HCT116 (cell line): ENCODE measurements at regions not wholly inside any gene's neighbourhood (a gene's known extent, or its start where the extent isn't known, plus 50 kb on each side); places are given as distances from the start of the nearest gene placed in this dataset.

Source experiments
- ATAC-seq: fragments of 200-7000 bp; cut with Tn5 transposase; 2 replicates; pipeline ENCODE4 v1.9.1; 2020; ENCODE audit warnings: mild to moderate bottlenecking, moderate library complexity
- BruUV-seq: library from RNA; stranded (reverse); fragments of 400-500 nt; replicated peaks from 2 replicates; lab custom pipeline; 2021; lab: Mats Ljungman, UMichigan
- CTCF ChIA-PET: fragments of 300-600 bp; sonication (Branson Sonifier 250); formaldehyde crosslinking; loops from one replicate; lab custom pipeline; 2021; ENCODE audit warnings: antibody characterized with exemption; lab: Charles Lee
- POLR2A ChIA-PET: fragments of 300-600, 350-600 bp; sonication (Branson Sonifier 250); formaldehyde crosslinking; loops from one replicate; lab custom pipeline; 2021; ENCODE audit warnings: antibody characterized with exemption; lab: Charles Lee
- RAD21 ChIA-PET, 2 experiments: fragments of 300-600 bp; sonication (Branson Sonifier 250); formaldehyde crosslinking; loops; one replicate each; lab custom pipeline; 2023; ENCODE audit warnings: low total read pairs in 2 of 2; ENCODE audit not compliant: uncharacterized antibody in 2 of 2, unreplicated experiment in 2 of 2, low non-redundant PET in 1 of 2; lab: Charles Lee
- DNase-seq: peaks from one replicate; pipeline ENCODE4 v3.0.0-alpha.2; 2010; ENCODE audit warnings: low read depth, low spot score
- H2AFZ ChIP-seq: fragments of 200-600 bp; shearing (Covaris generic), sonication (generic); 2 replicates; pipeline ENCODE4 v1.6.1; 2017; ENCODE audit warnings: low read depth, mixed run types, mixed read lengths, antibody characterized with exemption, low read length; ENCODE audit not compliant: poor library complexity, severe bottlenecking
- H3K27ac ChIP-seq: 2 replicates; pipeline ENCODE4 v1.5.1; 2012; ENCODE audit warnings: low read depth, low read length
- H3K27me3 ChIP-seq: fragments of 200-600 bp; sonication (generic); 2 replicates; pipeline ENCODE4 v1.6.1; 2016; ENCODE audit warnings: mixed run types, low read length, mixed read lengths; ENCODE audit not compliant: insufficient read depth
- H3K36me3 ChIP-seq, 2 experiments: fragments of 200-500 bp in 1 of 2; fragments of 200-600 bp in 1 of 2; sonication (Bioruptor generic) in 1 of 2; sonication (generic) in 1 of 2; 2 replicates each; pipeline versions ENCODE4 v1.5.1 to v1.6.1; 2014 to 2016; ENCODE audit warnings: low read length in 2 of 2, inconsistent platforms in 1 of 2, mixed read lengths in 1 of 2, mixed run types in 1 of 2; ENCODE audit not compliant: insufficient read depth in 2 of 2, control insufficient read depth in 1 of 2
- H3K4me1 ChIP-seq, 2 experiments: fragments of 200-600 bp in 1 of 2; sonication (generic) in 1 of 2; 2 replicates each; pipeline versions ENCODE4 v1.5.1 to v1.6.1; 2012 to 2017; ENCODE audit warnings: low read length in 2 of 2, inconsistent platforms in 1 of 2, mild to moderate bottlenecking in 1 of 2, mixed read lengths in 1 of 2, mixed run types in 1 of 2, moderate library complexity in 1 of 2; ENCODE audit not compliant: insufficient read depth in 2 of 2, control insufficient read depth in 1 of 2
- H3K4me2 ChIP-seq: fragments of 200-600 bp; sonication (generic); 2 replicates; pipeline ENCODE4 v1.6.1; 2017; ENCODE audit warnings: mixed run types, low read length, mixed read lengths
- H3K4me3 ChIP-seq, 2 experiments: fragments of 200-600 bp in 1 of 2; sonication (generic) in 1 of 2; replicated peaks in 1 of 2; 2 replicates each; pipeline ENCODE4 v1.5.1; 2011 to 2016; ENCODE audit warnings: low read length in 2 of 2, control low read depth in 1 of 2, low read depth in 1 of 2, mild to moderate bottlenecking in 1 of 2, mixed read lengths in 1 of 2, mixed run types in 1 of 2
- H3K79me2 ChIP-seq: fragments of 200-600 bp; sonication (generic); 2 replicates; pipeline ENCODE4 v1.6.1; 2017; ENCODE audit warnings: mild to moderate bottlenecking, mixed run types, low read length, moderate library complexity, mixed read lengths; ENCODE audit not compliant: insufficient read depth
- H3K9ac ChIP-seq: fragments of 200-600 bp; sonication (generic); 2 replicates; pipeline ENCODE4 v1.6.1; 2016; ENCODE audit warnings: low read length, mixed read lengths
- H3K9me2 ChIP-seq: fragments of 200-600 bp; sonication (generic), shearing (Covaris generic); 2 replicates; pipeline ENCODE4 v1.6.1; 2017; ENCODE audit warnings: mixed run types, mild to moderate bottlenecking, moderate library complexity; ENCODE audit not compliant: insufficient read depth
- H3K9me3 ChIP-seq, 2 experiments: fragments of 200-500 bp in 1 of 2; fragments of 200-600 bp in 1 of 2; sonication (Bioruptor generic) in 1 of 2; sonication (generic) in 1 of 2; 2 replicates each; pipeline ENCODE4 v1.6.1; 2014 to 2017; ENCODE audit warnings: low read length in 2 of 2, mixed read lengths in 2 of 2, inconsistent platforms in 1 of 2, low read depth in 1 of 2, mild to moderate bottlenecking in 1 of 2, mixed run types in 1 of 2, moderate library complexity in 1 of 2; ENCODE audit not compliant: control insufficient read depth in 1 of 2, insufficient read depth in 1 of 2
- H4K20me1 ChIP-seq: fragments of 200-600 bp; sonication (generic), shearing (Covaris generic); 2 replicates; pipeline ENCODE4 v1.6.1; 2017; ENCODE audit warnings: mixed run types, mild to moderate bottlenecking, moderate library complexity; ENCODE audit not compliant: insufficient read depth
- ATF3 ChIP-seq: IDR thresholded peaks from 2 replicates; pipeline ENCODE4 v1.6.1; 2012
- CEBPB ChIP-seq: IDR thresholded peaks from 2 replicates; pipeline ENCODE4 v1.6.1; 2012; ENCODE audit warnings: low read depth
- CTCF ChIP-seq, 3 experiments: fragments of 200-600 bp in 1 of 3; sonication (generic) in 1 of 3; IDR thresholded peaks in 2 of 3; conservative IDR thresholded peaks in 1 of 3; 2 replicates each; pipeline ENCODE4 v1.5.1; 2012 to 2017; ENCODE audit warnings: low read depth in 2 of 3, low read length in 2 of 3, antibody characterized with exemption in 1 of 3, borderline replicate concordance in 1 of 3, control low read depth in 1 of 3, mild to moderate bottlenecking in 1 of 3, mixed read lengths in 1 of 3, mixed run types in 1 of 3, moderate library complexity in 1 of 3; ENCODE audit not compliant: insufficient read depth in 1 of 3
- EGR1 ChIP-seq: IDR thresholded peaks from 2 replicates; pipeline ENCODE4 v1.6.1; 2012; ENCODE audit warnings: low read depth
- ELF1 ChIP-seq: IDR thresholded peaks from 2 replicates; pipeline ENCODE4 v1.6.1; 2012; ENCODE audit warnings: low read depth, borderline replicate concordance
- EZH2 ChIP-seq: fragments of 200-600 bp; sonication (generic); IDR thresholded peaks from 2 replicates; pipeline ENCODE4 v1.6.1; 2017; ENCODE audit warnings: antibody characterized with exemption, mixed run types
- EZH2phosphoT487 ChIP-seq: fragments of 200-600 bp; IDR thresholded peaks from 2 replicates; pipeline ENCODE4 v1.6.1; 2018; ENCODE audit warnings: antibody characterized with exemption, borderline replicate concordance
- FOSL1 ChIP-seq: IDR thresholded peaks from 2 replicates; pipeline ENCODE4 v1.6.1; 2012; ENCODE audit warnings: low read depth
- POLR2AphosphoS5 ChIP-seq: IDR thresholded peaks from 2 replicates; pipeline ENCODE4 v1.6.1; 2011; ENCODE audit warnings: mild to moderate bottlenecking, low read depth, low read length, moderate library complexity
- RAD21 ChIP-seq: IDR thresholded peaks from 2 replicates; pipeline ENCODE4 v1.6.1; 2012; ENCODE audit warnings: low read depth, mild to moderate bottlenecking
- REST ChIP-seq: IDR thresholded peaks from 2 replicates; pipeline ENCODE4 v1.6.1; 2012; ENCODE audit warnings: low read depth
- SIN3A ChIP-seq: IDR thresholded peaks from 2 replicates; pipeline ENCODE4 v1.6.1; 2012; ENCODE audit warnings: low read depth
- SP1 ChIP-seq: IDR thresholded peaks from 2 replicates; pipeline ENCODE4 v1.6.1; 2012; ENCODE audit warnings: low read depth
- SRF ChIP-seq: IDR thresholded peaks from 2 replicates; pipeline ENCODE4 v1.6.1; 2012; ENCODE audit warnings: low read depth
- TCF7L2 ChIP-seq: IDR thresholded peaks from 2 replicates; pipeline ENCODE4 v1.7.0; 2011; ENCODE audit warnings: borderline replicate concordance, inconsistent platforms; ENCODE audit not compliant: insufficient read depth, insufficient read length; ENCODE audit errors: extremely low read depth
- YY1 ChIP-seq: IDR thresholded peaks from 2 replicates; pipeline ENCODE4 v1.6.1; 2011; ENCODE audit warnings: low read length, low read depth, moderate library complexity, mild to moderate bottlenecking; ENCODE audit not compliant: insufficient replicate concordance; ENCODE audit errors: extremely low read depth
- ZBTB33 ChIP-seq: IDR thresholded peaks from 2 replicates; pipeline ENCODE4 v1.6.1; 2011; ENCODE audit warnings: mild to moderate bottlenecking, low read length, moderate library complexity; ENCODE audit not compliant: insufficient replicate concordance; ENCODE audit errors: extremely low read depth
- ZFX ChIP-seq: fragments of 450-650 bp; IDR thresholded peaks from 2 replicates; pipeline ENCODE4 v1.6.1; 2017
- ZNF274 ChIP-seq: fragments of 200-500 bp; sonication (Bioruptor generic); IDR thresholded peaks from 2 replicates; pipeline ENCODE4 v1.6.1; 2014; ENCODE audit warnings: mild to moderate bottlenecking, low read depth, low read length, inconsistent platforms
- intact Hi-C: fragments of 100-400 bp; cut with micrococcal nuclease; formaldehyde crosslinking; loops from 2 replicates; pipeline ENCODE4 v1.10.0; 2022

GRCh38 chr10:29886299-29886698, 173.1 kb downstream of the JCAD start:
- BruUV-seq = no TSS peak
- TF ChIP-seq EGR1 (no peak), RAD21 (no peak), SP1 (no peak), YY1 (no peak), CTCF (IDR thresholded peaks at IDR 0.05 in 2 of 3, conservative IDR thresholded peaks at IDR 0.05 in 1 of 3; ENCODE audit: borderline replicate concordance in 1 of 3, insufficient read depth in 1 of 3, low read depth in 2 of 3, low read length in 2 of 3) (no peak), SRF (no peak), ZBTB33 (no peak), REST (no peak), EZH2 (no peak), CEBPB (no peak), ZNF274 (no peak), ATF3 (no peak), FOSL1 (no peak), POLR2AphosphoS5 (no peak), EZH2phosphoT487 (no peak), SIN3A (no peak), ZFX (no peak), ELF1 (no peak), TCF7L2 (no peak)
- TF ChIP-seq, all 23 proteins: peak for 0
- no peaks in the 10 kb centered on the region for H4K20me1 ChIP-seq
- no peak overlapping the region for H3K27ac ChIP-seq
- DNase-seq (no peak), ATAC-seq (no peak)
- POLR2A ChIA-PET = no interaction called here
- H3K4me2 ChIP-seq = no peak overlapping the region
- H2AFZ ChIP-seq = no peak overlapping the region
- no peaks in the 10 kb centered on the region for H3K9me3 ChIP-seq
- no peaks in the 10 kb centered on the region for H3K27me3 ChIP-seq
- CTCF ChIA-PET = no interaction called here
- H3K9ac ChIP-seq = no peak overlapping the region
- no peaks in the 10 kb centered on the region for H3K36me3 ChIP-seq
- no peaks in the 10 kb centered on the region for H3K4me1 ChIP-seq
- intact Hi-C loops = no loop called here
- no peak overlapping the region for H3K4me3 ChIP-seq
- H3K79me2 ChIP-seq = no peaks in the 10 kb centered on the region
- H3K9me2 ChIP-seq = no peaks in the 10 kb centered on the region
- RAD21 ChIA-PET = no interaction called here
